PFSK-1 (cell line): ENCODE measurements at regions not wholly inside any gene's neighbourhood (a gene's known extent, or its start where the extent isn't known, plus 50 kb on each side); places are given as distances from the start of the nearest gene placed in this dataset.

ENCODE experiments used
- POLR2AphosphoS5 ChIP-seq: IDR thresholded peaks from 2 replicates; pipeline ENCODE4 v1.6.1; 2012; ENCODE audit warnings: low read depth, mild to moderate bottlenecking, control low read depth, low read length, moderate library complexity
- SIN3A ChIP-seq: IDR thresholded peaks from 2 replicates; pipeline ENCODE4 v1.6.1; 2012; ENCODE audit warnings: mild to moderate bottlenecking, low read length, moderate library complexity, borderline replicate concordance; ENCODE audit not compliant: insufficient read depth
- TF ChIP-seq, protein P1 (sequence below), 2 experiments: IDR thresholded peaks; 2 replicates each; pipeline versions ENCODE4 v1.6.1 to v1.8.0; 2011 to 2012; ENCODE audit warnings: low read depth in 2 of 2, low read length in 2 of 2, control low read depth in 1 of 2, inconsistent platforms in 1 of 2, mild to moderate bottlenecking in 1 of 2, moderate library complexity in 1 of 2; ENCODE audit not compliant: insufficient read depth in 1 of 2

DNA sequence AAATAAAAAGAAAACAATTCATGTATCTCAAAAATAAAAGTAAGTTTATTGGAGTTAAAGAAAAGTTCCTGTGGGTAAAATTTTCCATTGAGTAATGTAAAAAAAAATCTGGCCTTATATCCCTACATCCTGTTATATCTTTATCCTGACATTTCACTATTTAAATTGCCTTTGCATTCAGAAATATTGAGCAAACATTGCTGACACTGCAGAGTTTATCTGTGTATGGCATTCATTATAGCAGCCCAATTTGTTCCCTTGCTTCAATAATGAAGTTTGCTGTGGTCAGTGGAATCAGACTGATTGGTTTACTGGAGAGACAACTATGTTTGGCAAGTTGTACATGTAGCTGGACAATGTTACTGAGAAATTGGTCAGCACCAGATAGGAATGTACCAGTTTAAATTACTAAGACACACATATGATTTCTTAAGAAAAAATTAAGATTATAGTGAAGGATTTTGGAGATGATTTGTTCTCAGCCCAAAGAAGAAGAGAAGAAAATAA is 271.7 kb downstream of the ANKRD7 start:
- TF ChIP-seq, protein P1, sequence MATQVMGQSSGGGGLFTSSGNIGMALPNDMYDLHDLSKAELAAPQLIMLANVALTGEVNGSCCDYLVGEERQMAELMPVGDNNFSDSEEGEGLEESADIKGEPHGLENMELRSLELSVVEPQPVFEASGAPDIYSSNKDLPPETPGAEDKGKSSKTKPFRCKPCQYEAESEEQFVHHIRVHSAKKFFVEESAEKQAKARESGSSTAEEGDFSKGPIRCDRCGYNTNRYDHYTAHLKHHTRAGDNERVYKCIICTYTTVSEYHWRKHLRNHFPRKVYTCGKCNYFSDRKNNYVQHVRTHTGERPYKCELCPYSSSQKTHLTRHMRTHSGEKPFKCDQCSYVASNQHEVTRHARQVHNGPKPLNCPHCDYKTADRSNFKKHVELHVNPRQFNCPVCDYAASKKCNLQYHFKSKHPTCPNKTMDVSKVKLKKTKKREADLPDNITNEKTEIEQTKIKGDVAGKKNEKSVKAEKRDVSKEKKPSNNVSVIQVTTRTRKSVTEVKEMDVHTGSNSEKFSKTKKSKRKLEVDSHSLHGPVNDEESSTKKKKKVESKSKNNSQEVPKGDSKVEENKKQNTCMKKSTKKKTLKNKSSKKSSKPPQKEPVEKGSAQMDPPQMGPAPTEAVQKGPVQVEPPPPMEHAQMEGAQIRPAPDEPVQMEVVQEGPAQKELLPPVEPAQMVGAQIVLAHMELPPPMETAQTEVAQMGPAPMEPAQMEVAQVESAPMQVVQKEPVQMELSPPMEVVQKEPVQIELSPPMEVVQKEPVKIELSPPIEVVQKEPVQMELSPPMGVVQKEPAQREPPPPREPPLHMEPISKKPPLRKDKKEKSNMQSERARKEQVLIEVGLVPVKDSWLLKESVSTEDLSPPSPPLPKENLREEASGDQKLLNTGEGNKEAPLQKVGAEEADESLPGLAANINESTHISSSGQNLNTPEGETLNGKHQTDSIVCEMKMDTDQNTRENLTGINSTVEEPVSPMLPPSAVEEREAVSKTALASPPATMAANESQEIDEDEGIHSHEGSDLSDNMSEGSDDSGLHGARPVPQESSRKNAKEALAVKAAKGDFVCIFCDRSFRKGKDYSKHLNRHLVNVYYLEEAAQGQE (IDR thresholded peaks at IDR 0.05; ENCODE audit: insufficient read depth in 1 of 2, low read depth in 2 of 2, low read length in 2 of 2) = no peak
- no peak for TF ChIP-seq SIN3A
- TF ChIP-seq POLR2AphosphoS5 = no peak
